GM12864 (cell line): ENCODE measurements at regions not wholly inside any gene's neighbourhood (a gene's known extent, or its start where the extent isn't known, plus 50 kb on each side); places are given as distances from the start of the nearest gene placed in this dataset.

Experiments used
- DNase-seq: peaks from one replicate; pipeline ENCODE4 v3.0.0-alpha.2; 2011; ENCODE audit warnings: low read depth
- H3K4me3 ChIP-seq: 2 replicates; pipeline ENCODE4 v1.5.1; 2011; ENCODE audit warnings: mild to moderate bottlenecking, low read depth, low read length, control low read depth
- CTCF ChIP-seq: IDR thresholded peaks from 2 replicates; pipeline ENCODE4 v1.5.1; 2011; ENCODE audit warnings: low read depth, mild to moderate bottlenecking, moderate library complexity, low read length, control low read depth, inconsistent platforms; ENCODE audit errors: missing control alignments

GRCh38 chr7:13042605-13043236, 355.3 kb downstream of the ARL4A start:
- TF ChIP-seq CTCF: no peak
- no peak for DNase-seq
- no peak overlapping the region for H3K4me3 ChIP-seq

GRCh38 chr7:13044309-13044708, 356.9 kb downstream of the ARL4A start:
- DNase-seq: no peak
- H3K4me3 ChIP-seq: no peak overlapping the region
- no peak for TF ChIP-seq CTCF

GRCh38 chr7:13047061-13047460, 359.6 kb downstream of the ARL4A start:
- no peak for TF ChIP-seq CTCF
- no peak for DNase-seq
- no peak overlapping the region for H3K4me3 ChIP-seq

- H3K4me3 ChIP-seq: no peak overlapping the region
- no peak for DNase-seq
- TF ChIP-seq CTCF: no peak
Observed at GRCh38 chr7:13049946-13050345, 362.5 kb downstream of the ARL4A start.

GRCh38 chr7:13050703-13051102, 363.3 kb downstream of the ARL4A start:
- TF ChIP-seq CTCF: no peak
- H3K4me3 ChIP-seq: no peak overlapping the region
- no peak for DNase-seq

- H3K4me3 ChIP-seq: no peak overlapping the region
- TF ChIP-seq CTCF: no peak
- DNase-seq: no peak
Observed at GRCh38 chr7:13055732-13056368, 368.4 kb downstream of the ARL4A start.
